Peyer's patch (tissue), 4 donors: ENCODE measurements at regions not wholly inside any gene's neighbourhood (a gene's known extent, or its start where the extent isn't known, plus 50 kb on each side); places are given as distances from the start of the nearest gene placed in this dataset.

ENCODE experiments used
- DNase-seq, 3 donors: peaks; one replicate each; pipeline ENCODE4 v3.0.0-alpha.2; 2017 to 2019
- H3K27ac ChIP-seq, 4 donors: fragments of 200-600 bp; sonication (generic); one replicate each; pipeline ENCODE4 v1.5.1; 2016 to 2019
- H3K27me3 ChIP-seq, 2 donors: fragments of 200-600 bp; sonication (generic); one replicate each; pipeline ENCODE4 v1.5.1; 2019
- H3K36me3 ChIP-seq, 3 donors: fragments of 200-600 bp; sonication (generic); one replicate each; pipeline ENCODE4 v1.5.1; 2016 to 2019
- H3K4me1 ChIP-seq, 4 donors: fragments of 200-600 bp; sonication (generic); one replicate each; pipeline ENCODE4 v1.5.1; 2016 to 2019
- H3K4me3 ChIP-seq, 4 donors: fragments of 200-600 bp; sonication (generic); 1 replicate in 3 of 4; 2 replicates in 1 of 4; pipeline ENCODE4 v1.5.1; 2016 to 2019; ENCODE audit warnings: mild to moderate bottlenecking in 1 of 4
- H3K9me3 ChIP-seq, 4 donors: fragments of 200-600 bp; sonication (generic); one replicate each; pipeline ENCODE4 v1.5.1; 2016 to 2019; ENCODE audit warnings: mild to moderate bottlenecking in 1 of 4
- CTCF ChIP-seq, 6 experiments: fragments of 450-650 bp in 4 of 6; fragments of 200-600 bp in 2 of 6; sonication (generic) in 1 of 6; IDR thresholded peaks; one replicate each; pipeline ENCODE4 v1.5.1; 2017 to 2019; ENCODE audit warnings: antibody characterized with exemption in 6 of 6, mild to moderate bottlenecking in 3 of 6, moderate library complexity in 1 of 6
- POLR2A ChIP-seq, 2 donors: fragments of 450-650 bp; IDR thresholded peaks; one replicate each; pipeline ENCODE4 v1.5.1; 2017; ENCODE audit warnings: antibody characterized with exemption in 2 of 2, mild to moderate bottlenecking in 2 of 2, moderate library complexity in 2 of 2

DNA sequence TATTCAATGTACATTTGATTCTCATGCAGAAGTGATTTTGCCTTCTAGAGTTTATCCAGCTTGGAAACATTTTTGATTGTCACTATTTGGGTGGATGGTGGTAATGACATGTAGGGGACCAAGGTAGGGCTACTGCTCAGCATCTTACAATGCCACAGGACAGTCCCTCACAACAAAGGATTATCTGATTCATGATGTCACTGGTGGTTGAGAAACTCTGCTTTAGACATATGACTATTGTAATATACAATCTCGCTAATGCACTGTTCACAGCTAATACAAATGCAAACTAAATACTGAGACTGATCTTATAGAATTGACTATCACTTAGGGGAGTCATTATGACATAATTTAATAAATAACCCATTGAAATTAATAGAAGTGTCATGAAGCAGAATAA, 60.4 kb upstream of the BTG1 start:
- no peak for TF ChIP-seq CTCF (IDR thresholded peaks at IDR 0.05)
- no peak for TF ChIP-seq POLR2A (IDR thresholded peaks at IDR 0.05)

DNA sequence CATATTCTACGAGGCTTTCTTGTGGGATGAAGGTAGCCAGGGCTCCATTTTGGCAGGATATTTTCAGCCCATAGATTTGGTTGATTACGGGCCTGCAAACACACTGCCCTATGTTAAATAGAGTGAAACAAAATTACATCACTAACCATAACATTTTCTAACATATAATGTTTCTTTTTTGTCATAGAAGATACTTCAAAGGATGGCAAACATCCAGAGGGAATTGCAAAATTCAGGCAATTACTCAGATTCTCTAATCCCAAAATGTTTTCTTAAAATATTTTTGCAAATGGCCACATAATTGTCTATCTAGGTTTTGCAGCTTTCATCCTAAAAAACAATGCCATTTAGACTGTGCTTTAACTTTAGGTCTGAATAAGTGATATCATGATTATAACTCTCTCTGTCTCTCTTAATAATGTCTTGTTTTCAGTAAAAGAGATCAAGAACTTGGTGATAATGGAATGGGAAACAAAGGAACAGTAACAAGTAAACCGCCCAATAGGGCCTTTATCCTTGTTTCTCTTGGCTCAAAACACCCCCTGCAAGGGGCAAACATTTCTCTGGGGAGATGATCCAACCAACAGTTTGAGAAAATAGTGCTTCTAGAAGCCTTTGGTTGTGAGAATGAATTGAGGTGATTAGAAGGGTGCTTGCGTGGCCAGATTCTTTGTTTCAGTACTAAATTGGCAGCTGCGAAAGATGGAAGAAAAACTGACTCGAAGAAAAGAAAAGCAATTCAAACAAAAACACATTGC, 54.4 kb upstream of the BTG1 start:
- TF ChIP-seq CTCF (IDR thresholded peaks at IDR 0.05) (no peak), POLR2A (IDR thresholded peaks at IDR 0.05) (no peak)
- H3K4me3 ChIP-seq = no peak overlapping the region
- no peak overlapping the region for H3K27ac ChIP-seq
- no peak for DNase-seq
- no peaks in the 10 kb centered on the region for H3K9me3 ChIP-seq
- H3K27me3 ChIP-seq = no peaks in the 10 kb centered on the region
- no peaks in the 10 kb centered on the region for H3K4me1 ChIP-seq
- H3K36me3 ChIP-seq = no peaks in the 10 kb centered on the region

More for the DNA sequence above, 60.4 kb upstream of the BTG1 start:
- peaks cover 0 to 6% (median 4%) of the 10 kb centered on the region in 4 donors for H3K4me1 ChIP-seq
- H3K36me3 ChIP-seq = no peaks in the 10 kb centered on the region
- no peak overlapping the region for H3K27ac ChIP-seq
- H3K4me3 ChIP-seq = no peak overlapping the region
- no peak for DNase-seq
- no peaks in the 10 kb centered on the region for H3K9me3 ChIP-seq
- no peaks in the 10 kb centered on the region for H3K27me3 ChIP-seq

DNA sequence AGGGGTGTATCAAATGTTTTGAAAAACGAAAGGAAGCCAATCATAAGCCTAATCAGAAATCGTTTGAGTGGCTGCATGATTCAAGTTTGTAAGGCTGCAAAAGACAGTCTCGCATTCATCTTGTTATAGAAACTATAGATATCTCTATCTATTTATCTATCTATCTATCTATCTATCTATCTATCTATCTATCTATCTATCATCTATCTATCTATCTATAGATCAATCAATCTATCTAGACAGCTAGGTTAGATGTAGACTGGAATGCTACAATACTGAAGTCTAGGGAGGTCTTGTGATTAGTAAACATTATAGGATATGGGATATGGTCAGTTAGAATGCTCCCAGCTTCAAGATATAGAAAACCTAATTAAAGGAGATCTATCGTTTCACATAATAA, 52.2 kb upstream of the BTG1 start:
- H3K36me3 ChIP-seq = no peaks in the 10 kb centered on the region
- no peak for DNase-seq
- no peak overlapping the region for H3K27ac ChIP-seq
- H3K27me3 ChIP-seq = no peaks in the 10 kb centered on the region
- H3K4me1 ChIP-seq = no peaks in the 10 kb centered on the region
- no peak overlapping the region for H3K4me3 ChIP-seq
- no peak for TF ChIP-seq POLR2A (IDR thresholded peaks at IDR 0.05)
- TF ChIP-seq CTCF (IDR thresholded peaks at IDR 0.05) = no peak
- H3K9me3 ChIP-seq = no peaks in the 10 kb centered on the region

GRCh38 chr12:92196368-92196767, 50.7 kb upstream of the BTG1 start:
- H3K36me3 ChIP-seq = no peaks in the 10 kb centered on the region
- no peak for TF ChIP-seq CTCF (IDR thresholded peaks at IDR 0.05)
- TF ChIP-seq POLR2A (IDR thresholded peaks at IDR 0.05) = no peak
- no peaks in the 10 kb centered on the region for H3K9me3 ChIP-seq
- no peaks in the 10 kb centered on the region for H3K4me1 ChIP-seq
- H3K27me3 ChIP-seq = no peaks in the 10 kb centered on the region
- H3K4me3 ChIP-seq = no peak overlapping the region
- H3K27ac ChIP-seq = no peak overlapping the region
- no peak for DNase-seq
